CD4-positive, alpha-beta T cell treated with Interleukin-15 for 4 hours (primary cell): ENCODE measurements at regions not wholly inside any gene's neighbourhood (a gene's known extent, or its start where the extent isn't known, plus 50 kb on each side); places are given as distances from the start of the nearest gene placed in this dataset.
A peak's percentile ranks its signal among the peaks of the same experiment; 100 is the strongest.
"Not testable (repeated sequence)": the region's sequence is repeated elsewhere in the genome, so short reads cannot be mapped to it uniquely, and the experiment has no call there.

Source experiments
- DNase-seq: peaks from one replicate; pipeline ENCODE4 v3.0.0-alpha.2; 2020; ENCODE audit warnings: low spot score

DNA sequence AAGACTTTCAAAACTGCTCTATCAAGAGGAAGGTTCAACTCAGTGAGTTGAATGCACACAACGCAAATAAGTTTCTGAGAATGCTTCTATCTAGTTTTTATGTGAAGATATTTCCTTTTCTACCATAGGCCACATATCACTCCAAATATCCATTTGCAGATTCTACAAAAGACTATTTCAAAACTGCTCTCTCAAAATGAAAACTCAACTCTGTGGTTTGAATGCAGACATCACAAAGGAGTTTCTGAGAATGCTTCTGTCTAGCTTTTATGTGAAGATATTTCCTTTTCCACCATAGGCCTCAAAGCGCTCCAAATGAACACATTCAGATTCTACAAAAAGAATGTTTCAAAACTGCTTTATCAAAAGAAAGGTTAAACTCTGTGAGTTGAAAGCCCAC, 1093.1 kb upstream of the DEFB115 start:
- not testable (repeated sequence) for DNase-seq

DNA sequence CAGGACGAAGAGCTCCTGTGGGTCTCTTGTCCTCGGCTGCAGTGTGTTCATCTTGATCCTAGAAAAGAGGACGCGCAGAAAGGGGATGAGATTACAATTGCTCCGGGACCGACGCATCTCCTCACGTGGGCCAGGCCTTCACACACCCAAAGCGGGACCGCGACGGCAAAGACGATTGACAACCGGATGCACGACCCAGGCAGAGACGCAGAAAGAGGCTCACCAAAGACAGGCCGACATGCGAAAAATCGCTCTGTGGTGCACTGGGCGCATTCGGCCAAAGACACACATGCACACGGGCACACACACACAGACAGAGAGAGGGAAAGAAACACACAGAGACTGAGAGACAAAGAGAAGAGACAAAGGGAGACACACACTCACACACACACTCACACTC, 1089.9 kb upstream of the DEFB115 start:
- DNase-seq = no peak

DNA sequence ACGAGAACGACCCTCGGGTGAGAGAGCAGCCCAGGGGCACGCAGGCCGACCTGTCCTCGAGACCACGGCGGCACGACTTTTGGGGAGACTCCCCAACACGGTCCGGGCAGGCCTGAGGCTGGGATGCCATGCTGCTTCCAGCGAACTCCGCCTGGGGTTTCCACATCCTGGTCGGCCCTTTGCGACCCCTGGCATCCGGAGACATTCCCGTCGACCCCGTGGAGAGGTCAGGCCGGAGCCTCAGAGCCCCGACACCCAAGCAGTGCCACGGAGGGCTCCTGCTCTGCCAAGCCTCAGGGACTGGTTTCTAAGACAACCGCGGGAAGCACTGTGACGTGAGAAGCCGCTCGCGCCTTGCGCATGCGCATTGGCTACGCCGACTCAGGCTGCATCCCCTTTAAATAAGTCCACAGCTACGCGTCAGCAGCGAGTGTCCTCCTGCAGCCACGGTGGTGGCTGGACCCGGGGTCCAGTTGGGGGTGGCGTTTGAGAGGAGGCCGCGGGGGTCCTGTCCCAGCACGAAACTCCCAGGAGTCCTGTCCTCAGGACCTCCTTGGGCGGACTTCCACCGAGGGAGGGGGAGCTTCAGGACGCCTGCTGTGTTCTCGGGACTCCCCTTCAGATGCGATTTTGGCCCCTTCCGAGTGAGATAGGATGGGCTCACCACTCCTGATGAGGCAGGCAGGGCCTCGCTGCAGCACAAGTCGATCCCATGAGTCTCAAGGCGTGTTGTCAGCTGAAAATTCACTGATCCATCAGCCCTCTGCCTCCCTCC, 1089.3 kb upstream of the DEFB115 start:
- peak; percentile 34 for DNase-seq

DNA sequence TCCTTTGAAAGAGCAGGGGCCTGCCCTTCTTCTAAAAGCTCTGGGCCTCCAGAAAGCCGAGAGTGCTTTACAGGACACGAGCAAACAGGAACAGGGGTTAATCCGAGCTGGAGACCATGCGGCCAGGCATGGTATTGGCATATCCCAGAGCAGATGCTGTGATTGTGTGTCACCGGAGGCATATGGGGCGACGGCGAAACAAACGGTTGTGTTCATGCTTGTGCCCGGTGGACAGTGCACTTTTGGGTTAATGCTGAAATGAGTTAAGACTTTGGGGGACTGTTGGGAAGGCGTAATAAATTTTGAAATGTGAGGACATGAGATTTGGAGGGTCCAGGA, 1088.7 kb upstream of the DEFB115 start:
- no peak for DNase-seq

DNA sequence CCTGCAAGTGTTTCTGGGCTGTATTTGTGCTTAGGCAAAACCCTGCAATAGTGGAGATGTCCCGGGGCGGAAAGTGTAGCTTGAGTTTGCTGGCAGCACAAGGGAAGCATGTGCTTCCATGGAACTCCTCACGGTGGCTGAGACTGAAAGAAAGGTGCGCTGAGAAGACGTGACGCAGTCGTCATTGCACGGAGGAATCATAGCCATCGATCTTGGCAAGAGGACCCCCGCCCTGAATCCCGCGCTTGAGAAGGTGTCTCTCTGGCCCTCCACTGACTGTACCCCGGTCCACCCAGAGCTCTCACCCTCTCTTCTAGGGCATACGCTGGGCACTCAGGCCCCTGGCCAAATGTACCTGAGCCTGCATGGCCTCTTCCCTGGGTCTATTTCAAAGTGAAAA, 1081.8 kb upstream of the DEFB115 start:
- DNase-seq = no peak

DNA sequence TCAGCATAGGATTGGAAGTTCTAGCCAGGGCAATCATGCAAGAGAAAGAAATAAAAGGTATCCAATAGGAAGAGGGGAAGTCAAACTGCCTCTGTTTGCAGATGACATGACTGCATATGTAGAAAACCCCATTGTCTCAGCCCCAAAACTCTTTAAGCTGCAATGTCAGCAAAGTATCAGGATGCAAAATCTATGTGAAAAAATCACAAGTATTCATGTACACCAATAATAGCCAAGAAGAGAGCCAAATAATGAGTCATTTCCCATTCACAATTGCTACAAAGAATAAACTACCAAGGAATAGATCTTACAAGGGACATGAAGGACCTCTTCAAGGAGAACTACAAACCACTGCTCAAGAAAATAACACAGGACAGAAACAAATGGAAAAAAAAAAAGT, 1074.3 kb upstream of the DEFB115 start:
- not testable (repeated sequence) for DNase-seq

DNA sequence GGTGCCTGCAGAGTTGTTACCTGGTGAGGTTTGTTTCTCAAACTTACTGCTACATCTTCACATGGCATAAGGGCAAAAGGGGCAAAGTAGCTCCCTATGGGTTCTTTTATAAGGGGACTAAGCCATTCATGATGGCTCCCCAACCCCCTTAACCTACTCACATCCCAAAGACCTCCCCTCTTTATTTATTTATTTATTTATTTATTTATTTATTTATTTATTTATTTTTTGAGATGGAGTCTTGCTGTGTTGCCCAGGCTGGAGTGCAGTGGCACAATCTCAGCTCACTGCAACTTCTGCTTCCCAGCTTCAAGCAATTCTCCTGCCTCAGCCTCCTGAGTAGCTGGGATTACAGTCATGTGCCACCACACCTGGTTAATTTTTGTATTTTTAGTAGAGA, 1065.7 kb upstream of the DEFB115 start:
- not testable (repeated sequence) for DNase-seq

DNA sequence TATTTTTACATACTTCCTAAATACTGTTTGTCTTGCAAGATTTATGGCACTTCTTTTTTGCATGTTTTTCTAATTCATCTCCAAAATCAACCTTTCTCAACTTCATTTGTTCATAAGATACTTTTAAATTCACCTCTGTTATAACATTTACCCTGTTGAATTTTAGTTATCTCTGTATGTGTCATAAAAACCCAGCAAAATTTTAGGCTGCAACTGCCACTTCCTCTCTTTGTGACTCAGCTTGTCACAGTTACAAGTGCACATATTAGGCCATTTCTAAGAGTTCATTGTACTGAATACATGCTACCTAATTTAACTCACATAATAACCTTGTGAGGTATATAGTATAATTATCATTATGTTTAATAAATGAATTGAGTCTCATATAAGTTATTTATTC, 1023.0 kb upstream of the DEFB115 start:
- DNase-seq = not testable (repeated sequence)

DNA sequence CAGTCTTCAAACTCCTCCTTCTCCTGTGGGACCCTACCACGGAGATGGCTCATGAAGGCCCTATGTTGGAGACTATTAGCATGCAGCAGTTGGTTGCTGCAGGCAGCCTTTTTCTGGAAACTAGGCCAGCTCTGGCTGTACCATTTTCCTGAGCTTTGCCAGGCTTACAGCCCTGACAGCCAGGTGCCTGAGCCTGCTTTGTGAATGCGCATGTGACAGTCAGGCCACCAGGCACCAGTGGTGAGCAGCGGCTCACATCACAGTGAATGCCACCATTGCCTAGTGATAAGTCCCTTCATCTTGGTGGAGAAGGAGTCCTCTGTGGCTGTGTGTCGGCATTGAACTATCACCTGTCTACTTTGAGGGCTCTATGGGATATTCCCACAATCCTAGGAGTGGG, 982.4 kb upstream of the DEFB115 start:
- not testable (repeated sequence) for DNase-seq

DNA sequence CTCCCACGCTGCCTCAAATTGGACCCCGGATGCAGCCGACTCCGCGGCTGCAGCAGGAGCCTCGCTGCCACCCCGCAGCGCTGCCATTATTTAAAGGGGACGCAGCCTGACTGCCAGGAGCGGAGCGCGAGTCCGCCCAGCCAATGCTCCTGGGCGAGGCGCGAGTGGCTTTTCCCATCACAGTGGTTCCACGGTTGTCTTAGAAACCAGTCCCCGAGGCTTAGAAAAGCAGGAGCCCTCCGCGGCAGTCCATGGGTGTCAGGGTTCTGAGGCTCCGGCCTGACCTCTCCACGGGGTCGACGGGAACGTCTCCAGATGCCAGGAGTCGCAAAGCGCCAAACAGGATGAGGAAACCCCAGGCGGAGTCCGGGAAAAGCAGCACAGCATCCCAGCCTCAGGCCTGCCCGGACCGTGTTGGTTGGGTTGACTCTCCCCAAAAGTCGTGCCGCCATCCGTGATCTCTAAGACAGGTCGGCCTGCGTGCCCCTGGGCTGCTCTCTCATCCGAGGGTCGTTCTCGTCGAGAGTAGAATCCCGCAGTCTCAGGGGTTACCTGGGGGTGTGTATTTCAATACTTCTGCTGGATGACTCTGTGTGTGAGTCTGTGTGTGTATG, 975.8 kb upstream of the DEFB115 start:
- no peak for DNase-seq

DNA sequence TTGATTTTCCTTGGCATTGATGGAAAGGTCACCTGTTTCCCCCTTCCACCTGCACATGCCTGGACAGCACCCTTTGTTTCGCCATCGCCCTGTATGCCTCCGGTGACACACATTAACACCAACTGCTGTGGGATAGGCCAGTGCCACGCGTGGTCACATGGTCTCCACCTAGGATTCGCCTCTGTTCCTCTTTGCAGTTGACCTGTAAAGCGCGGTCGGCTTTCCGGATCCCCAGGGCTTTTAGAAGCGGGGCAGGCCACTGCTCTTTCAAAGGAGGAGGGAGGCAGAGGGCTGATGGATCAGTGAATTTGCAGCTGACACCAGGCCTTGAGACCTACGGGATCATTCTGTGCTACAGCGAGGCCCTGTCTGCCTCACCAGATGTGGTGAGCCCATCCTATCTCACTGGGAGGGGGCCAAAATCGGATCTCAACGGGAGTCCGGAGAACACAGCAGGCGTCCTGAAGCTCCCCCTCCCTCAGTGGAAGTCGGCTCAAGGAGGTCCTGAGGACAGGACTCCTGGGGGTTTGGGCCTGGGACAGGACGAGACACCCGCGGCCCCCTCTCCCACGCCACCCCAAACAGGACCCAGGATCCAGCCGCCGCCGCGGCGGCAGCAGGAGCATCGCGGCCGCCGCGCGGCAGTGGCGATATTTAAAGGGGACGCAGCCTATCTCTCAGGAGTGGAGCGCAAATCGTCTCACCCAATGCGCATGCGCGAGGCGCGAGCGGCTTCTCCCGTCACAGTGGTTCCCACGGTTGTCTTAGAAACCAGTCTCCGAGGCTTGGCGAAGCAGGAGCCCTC, 973.8 kb upstream of the DEFB115 start:
- DNase-seq = peak; percentile 84

DNA sequence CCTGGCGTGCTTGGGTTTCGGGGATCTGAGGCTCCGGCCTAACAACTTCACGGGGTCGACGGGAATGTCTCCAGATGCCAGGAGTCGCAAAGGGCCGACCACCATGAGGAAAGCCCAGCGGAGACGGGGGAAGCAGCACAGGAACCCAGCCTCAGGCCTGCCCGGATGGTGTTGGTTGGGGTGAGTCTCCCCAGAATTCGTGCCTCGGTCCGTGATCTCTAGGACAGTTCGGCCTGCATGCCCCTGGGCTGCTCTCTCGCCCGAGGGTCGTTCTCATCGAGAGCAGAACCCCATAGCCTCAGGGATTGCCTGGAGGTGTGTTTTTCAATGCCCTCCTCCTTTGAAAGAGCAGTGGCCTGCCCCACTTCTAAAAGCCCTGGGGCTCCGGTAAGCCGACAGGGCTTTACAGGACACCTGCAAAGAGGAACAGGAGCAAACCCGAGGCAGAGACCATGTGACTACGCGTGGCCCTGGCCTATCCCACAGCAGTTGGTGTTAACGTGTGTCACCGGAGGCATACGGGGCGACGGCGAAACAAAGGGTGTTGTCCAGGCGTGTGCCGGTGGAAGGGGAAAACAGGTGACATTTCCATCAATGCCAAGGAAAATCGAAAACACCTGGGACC, 973.1 kb upstream of the DEFB115 start:
- no peak for DNase-seq

DNA sequence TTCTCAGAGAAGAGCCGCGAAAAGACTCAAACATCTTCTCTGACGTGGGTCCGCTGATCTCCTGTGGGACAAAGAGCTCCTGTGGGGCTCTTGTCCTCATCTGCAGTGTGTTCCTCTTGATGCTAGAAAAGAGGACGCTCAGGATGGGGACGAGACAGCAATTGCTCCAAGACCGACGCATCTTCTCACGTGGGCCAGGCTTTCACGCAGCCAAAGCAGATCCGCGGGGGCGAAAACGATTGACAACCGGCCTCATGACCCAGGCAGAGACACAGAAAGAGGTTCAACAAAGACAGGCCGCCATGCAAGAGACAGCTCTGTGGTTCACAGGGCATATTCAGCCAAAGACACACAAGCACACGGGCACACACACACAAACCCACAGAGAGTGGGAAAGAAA, 971.8 kb upstream of the DEFB115 start:
- DNase-seq = no peak

DNA sequence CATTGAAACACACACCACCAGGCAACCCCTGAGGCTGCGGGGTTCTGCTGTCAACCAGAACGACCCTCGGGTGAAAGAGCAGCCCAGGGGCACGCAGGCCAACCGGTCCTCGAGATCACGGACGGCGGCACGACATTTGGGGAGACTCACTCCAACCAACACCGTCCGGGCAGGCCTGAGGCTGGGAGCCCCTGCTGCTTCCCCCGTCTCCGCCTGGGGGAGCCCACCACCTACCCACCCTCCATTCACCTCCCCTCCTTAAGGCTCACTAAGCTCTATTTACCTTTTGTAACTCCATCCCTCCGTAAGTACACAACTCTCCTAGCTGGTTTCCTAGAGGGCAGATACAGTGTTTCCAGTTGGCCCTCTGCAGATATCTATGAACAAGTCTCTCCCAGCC, 971.3 kb upstream of the DEFB115 start:
- no peak for DNase-seq

DNA sequence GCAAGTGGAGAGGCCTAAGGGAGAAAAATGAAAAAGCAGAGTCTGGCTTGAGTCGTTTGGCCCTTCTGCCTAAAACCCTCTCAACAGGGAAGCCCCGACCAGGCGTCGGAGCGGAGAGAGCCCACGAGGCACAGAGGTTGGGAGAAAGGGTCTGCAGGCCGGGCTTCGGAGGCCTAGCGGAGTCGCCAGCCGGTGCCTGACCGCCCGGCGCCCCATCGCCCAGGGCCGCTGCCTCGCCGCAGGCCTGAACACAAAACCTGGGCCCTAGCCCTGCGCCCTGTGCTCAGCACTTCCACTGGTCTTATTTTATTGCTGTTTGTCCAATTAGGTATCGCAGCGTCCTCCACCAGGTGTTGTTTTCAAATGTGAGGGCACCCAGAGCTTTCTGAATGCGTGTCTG, 970.0 kb upstream of the DEFB115 start:
- DNase-seq = not testable (repeated sequence)

DNA sequence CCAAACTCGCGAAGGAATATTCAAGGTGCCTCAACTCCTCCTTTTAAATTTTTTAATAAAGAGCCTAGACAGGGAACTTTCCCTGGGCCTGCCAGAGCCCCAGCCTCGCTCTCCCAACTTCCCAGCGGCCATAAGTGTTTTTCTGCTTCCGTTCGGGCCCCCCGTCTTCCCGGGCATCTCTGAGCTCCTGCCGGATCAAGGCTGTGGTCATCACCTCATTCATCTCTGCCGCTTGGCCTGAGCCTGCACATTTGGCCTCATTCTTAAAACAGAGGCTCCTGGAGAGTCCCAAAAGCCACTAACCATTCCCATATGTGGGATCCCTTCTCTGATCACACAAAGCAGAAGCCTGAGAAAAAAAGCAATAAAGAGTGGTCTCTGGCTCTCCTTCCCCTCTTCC, 969.1 kb upstream of the DEFB115 start:
- DNase-seq = no peak

DNA sequence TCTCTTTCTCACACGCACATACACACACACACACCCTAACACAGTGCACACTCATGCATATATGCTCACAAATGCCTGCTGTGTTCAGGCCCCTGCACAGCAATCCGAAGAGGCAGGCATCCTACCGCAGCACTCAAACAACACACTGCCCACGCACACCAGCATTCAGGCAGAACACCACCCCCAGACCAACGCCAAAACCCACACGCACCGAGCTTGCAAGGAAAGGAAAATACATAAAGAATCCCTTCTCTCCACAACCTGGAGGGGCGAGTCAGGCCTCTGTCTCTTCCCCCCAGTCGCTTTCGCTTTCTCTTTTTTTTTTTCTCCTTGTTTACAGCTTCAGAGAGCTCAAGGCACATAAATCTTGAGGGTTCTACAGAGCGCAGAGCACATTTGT, 968.4 kb upstream of the DEFB115 start:
- not testable (repeated sequence) for DNase-seq

DNA sequence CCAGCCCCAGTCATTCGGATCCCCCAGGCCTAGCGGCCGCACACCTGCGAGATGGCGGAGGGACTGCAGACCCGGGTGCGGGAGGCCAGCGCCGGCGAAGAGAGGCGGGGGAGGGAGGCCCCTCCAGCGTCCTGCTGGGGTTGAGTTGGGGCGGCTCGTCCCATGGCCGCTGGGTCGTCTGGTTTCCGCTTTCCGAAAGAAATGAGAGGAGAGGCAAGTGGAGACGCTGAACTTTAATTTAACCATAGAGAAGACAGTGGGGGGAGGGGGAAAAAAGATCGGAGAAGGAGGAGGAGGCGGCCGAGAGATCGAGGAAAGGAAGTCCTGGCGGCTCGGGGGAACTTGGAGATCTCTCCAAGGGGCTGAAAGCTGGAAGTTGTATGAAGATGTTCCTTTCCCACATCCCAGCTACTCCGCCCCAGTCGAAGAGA, 967.7 kb upstream of the DEFB115 start:
- peak; percentile 9 for DNase-seq

DNA sequence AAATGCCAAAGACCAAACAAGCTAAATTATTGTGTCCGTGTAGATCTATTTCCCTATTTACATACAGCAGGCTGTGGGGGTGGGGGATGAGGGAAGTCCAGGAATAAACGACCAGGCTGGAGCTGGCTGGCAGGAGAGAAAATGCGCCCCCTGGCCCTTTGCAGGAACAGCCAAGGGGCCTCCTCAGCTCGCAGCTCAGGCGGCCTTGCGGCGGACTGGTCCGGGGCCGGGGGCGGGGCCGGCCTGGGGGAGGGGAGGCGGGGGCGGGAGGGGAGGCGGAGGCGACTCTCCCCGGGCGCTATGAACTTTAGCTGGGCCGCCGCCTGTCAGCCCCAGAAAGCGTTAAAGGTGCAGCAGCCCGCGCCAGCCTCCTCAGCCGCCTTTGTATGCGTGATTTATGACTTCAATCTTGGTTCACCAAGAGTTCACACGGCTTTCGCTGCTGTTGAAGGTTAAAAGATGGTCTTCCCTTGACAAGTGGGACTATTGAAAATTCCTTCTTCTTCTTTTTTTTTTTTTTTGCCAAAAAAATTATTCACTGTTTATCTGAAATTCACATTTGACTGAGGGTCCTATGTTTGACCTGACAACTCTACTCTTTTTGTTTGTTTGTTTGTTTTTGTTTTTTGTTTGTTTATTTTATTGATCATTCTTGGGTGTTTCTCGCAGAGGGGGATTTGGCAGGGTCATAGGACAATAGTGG, 967.0 kb upstream of the DEFB115 start:
- DNase-seq = peak; percentile 33

DNA sequence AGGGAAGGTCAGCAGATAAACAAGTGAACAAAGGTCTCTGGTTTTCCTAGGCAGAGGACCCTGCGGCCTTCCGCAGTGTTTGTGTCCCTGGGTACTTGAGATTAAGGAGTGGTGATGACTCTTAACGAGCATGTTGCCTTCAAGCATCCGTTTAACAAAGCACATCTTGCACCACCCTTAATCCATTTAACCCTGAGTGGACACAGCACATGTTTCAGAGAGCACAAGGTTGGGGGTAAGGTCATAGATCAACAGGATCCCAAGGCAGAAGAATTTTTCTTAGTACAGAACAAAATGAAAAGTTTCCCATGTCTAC, 966.4 kb upstream of the DEFB115 start:
- not testable (repeated sequence) for DNase-seq

DNA sequence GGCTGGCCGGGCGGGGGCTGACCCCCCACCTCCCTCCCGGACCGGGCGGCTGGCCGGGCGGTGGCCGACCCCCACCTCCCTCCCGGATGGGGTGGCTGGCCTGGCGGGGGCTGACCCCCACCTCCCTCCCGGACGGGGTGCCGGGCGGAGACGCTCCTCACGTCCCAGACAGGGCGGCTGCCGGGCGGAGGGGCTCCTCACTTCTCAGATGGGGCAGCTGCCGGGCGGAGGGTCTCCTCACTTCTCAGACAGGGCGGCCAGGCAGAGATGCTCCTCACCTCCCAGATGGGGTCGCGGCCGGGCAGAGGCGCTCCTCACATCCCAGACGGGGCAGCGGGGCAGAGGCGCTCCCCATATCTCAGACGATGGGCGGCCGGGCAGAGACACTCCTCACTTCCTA, 965.8 kb upstream of the DEFB115 start:
- DNase-seq = not testable (repeated sequence)

DNA sequence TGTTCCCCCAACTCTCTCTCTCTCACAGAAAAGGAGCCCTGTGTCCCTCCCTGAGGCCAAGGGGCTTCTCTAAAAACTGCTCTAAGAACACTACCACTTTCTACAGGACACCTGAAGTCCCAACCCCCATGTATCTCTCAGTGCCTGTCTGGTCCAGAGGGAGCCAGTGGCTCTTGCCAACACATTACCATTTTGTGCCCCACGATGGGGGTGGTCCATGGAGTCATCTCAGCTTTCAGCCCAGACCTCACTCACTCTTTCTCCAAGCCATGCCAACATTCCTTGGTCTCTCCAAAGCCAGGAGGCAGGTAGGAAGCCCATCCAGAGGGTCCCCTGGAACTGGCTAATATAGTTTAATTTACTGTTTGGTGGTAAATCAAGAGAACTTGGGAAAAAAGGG, 962.1 kb upstream of the DEFB115 start:
- DNase-seq = not testable (repeated sequence)
